ENCODE measurements at regions not wholly inside any gene's neighbourhood (a gene's known extent, or its start where the extent isn't known, plus 50 kb on each side); places are given as distances from the start of the nearest gene placed in this dataset.
"Not testable (repeated sequence)": the region's sequence is repeated elsewhere in the genome, so short reads cannot be mapped to it uniquely, and the experiment has no call there.

- no peak for DNase-seq
Observed at GRCh38 chr7:29651477-29651876, 87.8 kb downstream of the PRR15 start.

GRCh38 chr7:29652556-29652955 is 88.9 kb downstream of the PRR15 start:
- DNase-seq, result no peak

- DNase-seq, result not testable (repeated sequence)
Observed at GRCh38 chr7:29654340-29654739, 90.7 kb downstream of the PRR15 start.

- DNase-seq, result no peak
Observed at GRCh38 chr7:29657288-29657687, 93.7 kb downstream of the PRR15 start.

DNA sequence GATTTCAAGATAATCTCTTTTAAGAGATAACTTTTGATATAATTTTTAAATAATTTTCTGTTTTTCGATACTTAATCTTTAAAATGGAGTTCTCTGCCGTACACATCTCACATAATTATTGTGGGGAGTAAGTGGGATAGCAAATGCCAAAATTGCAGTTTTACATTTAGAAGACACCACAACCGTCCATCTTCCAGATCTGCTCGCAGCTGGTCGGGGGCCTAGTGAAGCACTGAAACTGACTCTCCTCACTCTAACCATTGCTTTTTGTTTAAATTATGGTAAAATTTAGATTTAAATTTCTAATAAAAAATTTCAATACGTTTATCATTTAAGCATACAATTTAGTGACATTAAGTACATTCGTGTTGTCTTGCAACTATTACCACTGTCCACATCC is 94.2 kb downstream of the PRR15 start:
- DNase-seq, result no peak

DNA sequence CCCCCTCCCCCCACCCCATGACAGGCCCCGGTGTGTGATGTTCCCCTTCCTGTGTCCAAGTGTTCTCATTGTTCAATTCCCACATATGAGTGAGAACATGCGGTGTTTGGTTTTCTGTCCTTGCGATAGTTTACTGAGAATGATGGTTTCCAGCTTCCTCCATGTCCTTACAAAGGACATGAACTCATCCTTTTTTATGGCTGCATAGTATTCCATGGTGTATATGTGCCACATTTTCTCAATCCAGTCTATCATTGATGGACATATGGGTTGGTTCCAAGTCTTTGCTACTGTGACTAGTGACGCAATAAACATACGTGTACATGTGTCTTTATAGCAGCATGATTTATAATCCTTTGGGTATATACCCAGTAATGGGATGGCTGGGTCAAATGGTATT is 95.6 kb downstream of the PRR15 start:
- DNase-seq, result not testable (repeated sequence)

GRCh38 chr7:29662899-29663298 is 99.3 kb downstream of the PRR15 start:
- DNase-seq, result not testable (repeated sequence)

DNA sequence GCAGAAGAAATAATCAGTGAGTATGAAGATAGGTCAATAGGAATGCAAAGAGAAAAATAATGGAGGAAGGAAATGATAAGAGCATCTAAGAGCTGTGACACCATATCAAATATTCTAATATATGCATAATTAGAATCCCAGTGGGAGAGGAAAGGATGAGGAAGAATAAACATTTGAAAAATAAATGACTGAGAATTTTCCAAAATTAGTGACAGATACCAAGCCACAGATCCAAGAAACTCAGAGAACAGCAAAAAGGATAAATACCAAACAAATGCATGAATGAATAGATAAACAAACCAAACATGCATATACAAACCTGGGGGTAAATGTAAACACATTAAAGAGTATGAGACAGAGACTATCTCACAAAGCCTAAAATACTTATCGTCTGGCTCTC is 101.4 kb downstream of the PRR15 start:
- DNase-seq, result not testable (repeated sequence)

DNA sequence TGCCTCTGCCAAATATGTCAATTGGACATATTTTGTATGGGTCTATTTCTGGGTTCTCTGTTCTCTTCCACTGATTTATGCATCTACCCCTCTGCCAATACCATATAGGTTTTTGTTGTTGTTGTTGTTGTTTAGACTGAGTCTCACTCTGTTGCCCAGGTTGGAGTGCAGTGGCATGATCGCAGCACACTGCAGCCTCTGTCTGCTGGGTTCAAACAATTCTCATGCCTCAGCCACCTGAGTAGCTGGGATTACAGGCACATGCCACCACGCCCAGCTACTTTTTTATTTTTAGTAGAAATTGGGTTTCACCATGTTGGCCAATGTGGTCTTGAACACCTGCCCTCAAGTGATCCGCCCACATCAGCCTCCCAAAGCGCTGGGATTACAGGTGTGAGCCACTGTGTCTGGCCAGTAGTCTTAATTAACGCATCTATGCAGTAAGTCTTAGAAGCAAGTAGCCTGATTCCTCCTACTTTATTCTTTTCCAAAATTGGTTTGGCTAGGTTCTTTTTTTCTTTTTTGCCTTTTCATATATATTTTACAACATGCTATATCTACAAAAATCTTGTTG is 103.5 kb downstream of the PRR15 start:
- not testable (repeated sequence) for DNase-seq

- DNase-seq, result not testable (repeated sequence)
Observed at GRCh38 chr7:29671286-29671685, 107.7 kb downstream of the PRR15 start.

GRCh38 chr7:29673635-29674034 is 110.0 kb downstream of the PRR15 start:
- not testable (repeated sequence) for DNase-seq

DNA sequence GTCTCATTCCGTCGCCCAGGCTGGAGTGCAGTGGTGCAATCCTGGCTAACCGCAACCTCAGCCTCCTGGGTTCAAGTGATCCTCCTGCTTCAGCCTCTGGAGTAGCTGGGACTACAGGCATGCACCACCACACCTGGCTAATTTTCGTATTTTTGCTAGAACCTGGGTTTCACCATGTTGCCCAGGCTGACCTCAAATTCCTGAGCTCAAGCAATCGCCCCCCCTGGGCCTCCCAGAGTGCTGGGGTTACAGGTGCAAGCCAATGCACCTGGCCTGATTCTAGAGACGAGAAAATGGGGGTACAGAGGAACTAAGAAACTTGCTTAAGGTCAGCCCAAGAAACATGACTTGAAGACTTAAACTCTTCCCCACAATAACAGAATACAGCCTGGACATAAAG is 111.0 kb downstream of the PRR15 start:
- not testable (repeated sequence) for DNase-seq

GRCh38 chr7:29677254-29677653 is 113.6 kb downstream of the PRR15 start:
- DNase-seq, result not testable (repeated sequence)

DNA sequence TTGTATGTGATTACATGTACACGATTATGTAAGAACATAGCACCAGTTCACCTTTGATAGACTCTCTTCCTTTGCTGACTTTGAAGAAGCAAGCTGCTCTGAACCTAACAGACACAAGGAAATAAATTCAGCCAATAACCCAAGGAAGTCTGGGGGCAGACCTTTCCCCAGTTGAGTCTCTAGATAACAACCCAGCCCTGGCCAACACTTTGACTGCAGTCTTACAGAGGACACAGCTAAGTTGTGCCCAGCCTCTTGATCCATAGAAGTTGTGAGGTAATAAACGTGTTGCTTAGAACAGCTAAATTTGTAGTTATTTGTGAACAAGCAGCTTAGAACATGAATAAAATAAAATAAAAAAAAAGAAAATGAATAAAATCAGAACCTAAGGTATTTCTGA is 116.3 kb downstream of the PRR15 start:
- DNase-seq, result not testable (repeated sequence)

GRCh38 chr7:29680601-29681000 is 117.0 kb downstream of the PRR15 start:
- not testable (repeated sequence) for DNase-seq

DNA sequence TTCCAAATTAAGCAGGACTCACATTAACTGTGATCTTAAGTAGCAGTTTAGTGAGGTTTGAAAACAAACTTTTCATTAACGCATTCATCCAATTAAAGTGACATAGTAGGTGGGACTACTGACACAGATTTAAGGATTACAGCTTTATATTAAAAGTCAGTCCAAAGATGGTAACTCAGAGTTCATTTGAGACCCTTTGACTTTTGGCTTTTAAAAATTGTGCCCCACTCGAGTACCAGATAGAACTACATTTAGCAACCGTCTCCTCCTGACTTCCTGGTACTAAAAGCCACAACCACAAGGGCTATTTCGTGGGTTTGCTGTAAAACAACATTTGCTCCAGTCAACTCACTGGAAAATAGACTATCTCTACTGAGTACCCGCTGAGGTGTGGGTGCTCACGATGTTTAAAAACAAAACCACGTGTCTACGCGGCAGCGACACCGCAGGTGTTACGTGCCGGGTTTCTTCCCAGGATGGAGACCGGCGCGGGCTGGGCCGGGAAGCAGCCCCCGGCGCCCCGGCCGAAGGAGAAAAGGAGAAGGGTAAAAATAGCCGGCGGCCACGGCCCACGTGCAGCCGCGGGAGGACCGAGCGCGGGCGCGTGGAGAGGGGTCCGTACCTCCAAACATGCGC is 120.6 kb downstream of the PRR15 start:
- DNase-seq, result not testable (repeated sequence)

DNA sequence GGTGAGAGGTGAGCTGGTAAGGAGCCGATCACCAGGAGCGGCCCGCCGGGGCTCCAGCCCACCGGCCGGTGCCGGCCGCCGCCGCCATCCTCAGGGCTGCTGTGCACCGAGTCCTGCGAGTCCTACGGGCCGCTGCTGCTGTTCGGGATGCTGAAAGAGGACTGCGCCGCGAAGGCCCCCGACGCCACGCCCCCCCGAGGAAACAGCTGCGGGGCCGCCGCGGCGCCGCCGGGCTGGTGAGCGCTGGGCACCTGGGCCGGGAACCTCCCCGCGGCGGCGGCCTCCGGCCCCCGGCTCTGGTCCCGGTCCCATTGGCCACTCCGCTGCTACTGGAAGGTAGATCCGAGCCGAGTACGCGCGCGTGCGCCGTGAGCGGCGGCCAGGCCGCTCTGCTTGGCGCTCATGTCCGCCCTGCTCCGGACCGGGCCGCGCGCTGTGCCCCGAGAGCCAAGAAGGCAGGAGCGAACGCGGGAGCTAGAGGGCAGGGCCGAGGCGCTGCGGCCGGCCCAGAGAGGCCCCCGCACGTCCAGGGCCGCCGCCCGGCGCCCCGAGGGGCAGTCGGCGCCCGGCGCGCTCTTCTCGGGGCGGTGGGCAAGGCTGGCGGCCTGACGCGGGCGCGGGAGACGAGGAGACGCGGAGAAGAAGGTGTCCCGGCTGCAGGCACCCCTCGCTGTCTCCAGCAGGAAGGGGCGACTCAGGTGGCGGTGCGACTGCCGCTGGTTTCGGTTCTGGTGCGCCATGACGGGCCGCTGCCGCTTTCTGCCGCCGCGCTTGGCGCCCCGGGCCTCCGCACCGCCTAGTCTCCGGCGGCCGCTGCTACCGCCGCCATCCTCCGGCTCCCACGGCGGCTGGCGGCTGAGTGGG is 121.3 kb upstream of the WIPF3 start:
- DNase-seq, result peak; percentile 55

- DNase-seq, result not testable (repeated sequence)
Observed at GRCh38 chr7:29685651-29686271, 120.5 kb upstream of the WIPF3 start.

DNA sequence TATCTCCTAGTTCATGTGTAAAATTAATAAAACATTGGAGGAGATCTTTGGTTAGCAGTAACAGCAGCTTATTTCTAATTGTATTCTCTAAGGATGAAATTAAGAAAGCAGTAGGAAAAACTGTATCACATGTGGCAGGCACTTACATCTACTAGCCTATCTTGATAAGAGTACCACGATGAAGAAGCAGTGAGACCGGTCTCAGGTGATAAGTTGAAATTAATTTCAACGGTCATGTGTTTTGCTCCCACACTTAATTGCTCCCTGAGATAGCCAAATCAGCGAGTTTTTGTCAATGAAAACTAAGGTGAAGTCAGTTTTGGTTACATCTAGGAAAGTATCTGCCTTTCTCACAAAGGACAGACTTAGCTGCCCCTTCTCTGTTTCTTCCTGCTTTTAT is 115.8 kb upstream of the WIPF3 start:
- DNase-seq, result not testable (repeated sequence)

DNA sequence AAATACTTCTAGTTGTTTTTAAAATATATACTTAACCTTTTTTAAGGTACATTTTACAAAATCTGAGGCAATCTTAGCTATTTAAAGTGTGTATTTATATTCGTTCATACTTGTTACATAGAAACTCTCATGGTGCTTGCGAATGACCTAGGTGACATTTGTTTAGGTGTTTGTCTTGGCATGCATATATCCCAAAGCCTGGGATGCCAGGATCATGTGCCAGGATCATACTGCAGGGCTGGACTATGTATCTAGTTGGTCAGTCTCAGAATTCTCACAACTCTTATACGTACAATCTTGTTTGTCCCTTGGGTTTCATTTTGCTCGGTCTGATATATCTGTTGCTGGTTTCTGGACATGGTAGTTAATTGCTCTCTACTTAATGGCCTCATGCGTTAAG is 109.9 kb upstream of the WIPF3 start:
- DNase-seq, result not testable (repeated sequence)

DNA sequence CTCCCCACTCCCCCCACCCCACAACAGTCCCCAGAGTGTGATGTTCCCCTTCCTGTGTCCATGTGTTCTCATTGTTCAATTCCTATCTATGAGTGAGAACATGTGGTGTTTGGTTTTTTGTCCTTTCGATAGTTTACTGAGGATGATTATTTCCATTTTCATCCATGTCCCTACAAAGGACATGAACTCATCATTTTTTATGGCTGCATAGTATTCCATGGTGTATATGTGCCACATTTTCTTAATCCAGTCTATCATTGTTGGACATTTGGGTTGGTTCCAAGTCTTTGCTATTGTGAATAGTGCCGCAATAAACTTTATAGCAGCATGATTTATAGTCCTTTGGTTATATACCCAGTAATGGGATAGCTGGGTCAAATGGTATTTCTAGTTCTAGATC is 106.6 kb upstream of the WIPF3 start:
- DNase-seq, result not testable (repeated sequence)

- DNase-seq, result not testable (repeated sequence)
Observed at GRCh38 chr7:29701540-29701939, 104.8 kb upstream of the WIPF3 start.

GRCh38 chr7:29703830-29704229 is 102.5 kb upstream of the WIPF3 start:
- not testable (repeated sequence) for DNase-seq

Data from GDM1 (cell line).